Uterus (tissue), 2 donors: ENCODE measurements at regions not wholly inside any gene's neighbourhood (a gene's known extent, or its start where the extent isn't known, plus 50 kb on each side); places are given as distances from the start of the nearest gene placed in this dataset.

Experiments
- CTCF ChIP-seq, 4 experiments: fragments of 200-600 bp in 2 of 4; fragments of 450-650 bp in 2 of 4; sonication (generic) in 2 of 4; IDR thresholded peaks; one replicate each; pipeline ENCODE4 v1.5.1; 2016 to 2019; ENCODE audit warnings: antibody characterized with exemption in 4 of 4, mild to moderate bottlenecking in 2 of 4, moderate library complexity in 1 of 4
- POLR2A ChIP-seq, 2 donors: fragments of 450-650 bp; IDR thresholded peaks; one replicate each; pipeline ENCODE4 v1.6.1; 2016; ENCODE audit warnings: antibody characterized with exemption in 2 of 2, mild to moderate bottlenecking in 1 of 2, moderate library complexity in 1 of 2

GRCh38 chr5:21049901-21050300 is 1061.9 kb upstream of the CDH18 start:
- no peak for TF ChIP-seq POLR2A (IDR thresholded peaks at IDR 0.05)
- TF ChIP-seq CTCF (IDR thresholded peaks at IDR 0.05) = no peak
